Fibroblast of pulmonary artery (primary cell): ENCODE measurements at regions not wholly inside any gene's neighbourhood (a gene's known extent, or its start where the extent isn't known, plus 50 kb on each side); places are given as distances from the start of the nearest gene placed in this dataset.
A peak's percentile ranks its signal among the peaks of the same experiment; 100 is the strongest.
"Not testable (repeated sequence)": the region's sequence is repeated elsewhere in the genome, so short reads cannot be mapped to it uniquely, and the experiment has no call there.

Source experiments
- DNase-seq: peaks from one replicate; pipeline ENCODE4 v3.0.0-alpha.2; 2010; ENCODE audit warnings: low read depth
- H3K4me3 ChIP-seq: replicated peaks from 2 replicates; pipeline ENCODE4 v1.5.1; 2011; ENCODE audit warnings: low read depth, mild to moderate bottlenecking, control low read depth, low read length, moderate library complexity
- CTCF ChIP-seq: IDR thresholded peaks from 2 replicates; pipeline ENCODE4 v1.5.1; 2011; ENCODE audit warnings: mild to moderate bottlenecking, control low read depth, low read length, inconsistent platforms; ENCODE audit errors: missing control alignments

GRCh38 chr2:146572598-146572997 lies 1272.2 kb upstream of the ACVR2A start:
- no peak overlapping the region for H3K4me3 ChIP-seq
- TF ChIP-seq CTCF: no peak
- peak; percentile 6 for DNase-seq

- H3K4me3 ChIP-seq: no peak overlapping the region
- no peak for TF ChIP-seq CTCF
- DNase-seq: no peak
Measured at GRCh38 chr2:146561996-146562395, 1282.8 kb upstream of the ACVR2A start.

- no peak for TF ChIP-seq CTCF
- H3K4me3 ChIP-seq: no peak overlapping the region
- no peak for DNase-seq
Measured at GRCh38 chr2:146547236-146547635, 1297.6 kb upstream of the ACVR2A start.

DNA sequence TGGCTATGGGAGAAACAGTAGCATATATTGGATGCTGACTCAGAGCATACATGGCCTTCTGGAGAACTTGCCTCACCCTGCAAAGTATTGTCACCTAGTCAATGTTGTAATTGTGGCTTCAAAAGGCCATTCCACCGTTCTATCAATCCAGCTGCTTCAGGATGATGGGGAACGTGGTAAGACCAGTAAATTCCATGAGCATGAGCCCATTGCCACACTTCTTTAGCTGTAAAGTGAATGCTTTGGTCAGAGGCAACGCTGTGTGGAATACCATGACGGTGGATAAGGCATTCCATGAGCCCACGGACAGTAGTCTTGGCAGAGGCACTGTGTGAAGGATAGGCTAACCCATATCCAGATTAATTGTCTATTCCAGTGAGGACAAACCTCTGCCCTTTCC lies 1300.1 kb upstream of the ACVR2A start:
- H3K4me3 ChIP-seq: no peak overlapping the region
- no peak for DNase-seq
- TF ChIP-seq CTCF: no peak

DNA sequence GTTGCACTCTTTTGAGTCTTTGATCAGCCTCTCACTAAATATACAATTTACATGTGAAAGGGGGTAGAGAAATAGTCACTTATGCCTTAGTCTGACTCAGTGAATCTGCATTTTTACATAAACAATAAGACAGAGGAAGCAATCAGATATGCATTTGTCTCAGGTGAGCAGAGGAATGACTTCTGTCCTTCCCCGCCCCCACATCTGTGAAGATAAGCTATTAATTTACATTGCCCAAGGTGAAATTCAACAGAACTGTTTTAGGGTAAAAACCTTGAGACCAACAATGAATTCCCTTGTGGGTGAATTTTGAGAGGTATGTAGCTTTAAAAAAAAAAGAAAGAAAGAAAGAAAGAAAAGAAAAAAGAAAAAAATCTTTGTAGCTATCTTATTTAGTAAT lies 1302.9 kb upstream of the ACVR2A start:
- no peak for TF ChIP-seq CTCF
- no peak overlapping the region for H3K4me3 ChIP-seq
- DNase-seq: no peak

- TF ChIP-seq CTCF: no peak
- no peak for DNase-seq
- no peak overlapping the region for H3K4me3 ChIP-seq
Measured at GRCh38 chr2:146540271-146540932, 1304.4 kb upstream of the ACVR2A start.

DNA sequence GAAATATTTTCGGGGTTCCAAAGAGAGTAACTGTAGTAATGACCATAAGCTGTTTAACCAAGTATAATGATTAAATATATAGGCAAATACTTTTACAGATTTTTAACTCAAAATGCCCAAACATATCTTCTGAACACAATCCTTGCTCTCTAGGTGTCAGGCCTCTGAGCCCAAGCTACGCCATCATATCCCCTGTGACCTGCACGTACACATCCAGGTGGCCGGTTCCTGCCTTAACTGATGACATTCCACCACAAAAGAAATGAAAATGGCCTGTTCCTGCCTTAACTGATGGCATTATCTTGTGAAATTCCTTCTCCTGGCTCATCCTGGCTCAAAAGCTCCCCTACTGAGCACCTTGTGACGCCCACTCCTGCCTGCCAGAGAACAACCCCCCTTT lies 1305.1 kb upstream of the ACVR2A start:
- DNase-seq, H3K4me3 ChIP-seq: not testable (repeated sequence)
